ENCODE measurements at regions not wholly inside any gene's neighbourhood (a gene's known extent, or its start where the extent isn't known, plus 50 kb on each side); places are given as distances from the start of the nearest gene placed in this dataset.

DNA sequence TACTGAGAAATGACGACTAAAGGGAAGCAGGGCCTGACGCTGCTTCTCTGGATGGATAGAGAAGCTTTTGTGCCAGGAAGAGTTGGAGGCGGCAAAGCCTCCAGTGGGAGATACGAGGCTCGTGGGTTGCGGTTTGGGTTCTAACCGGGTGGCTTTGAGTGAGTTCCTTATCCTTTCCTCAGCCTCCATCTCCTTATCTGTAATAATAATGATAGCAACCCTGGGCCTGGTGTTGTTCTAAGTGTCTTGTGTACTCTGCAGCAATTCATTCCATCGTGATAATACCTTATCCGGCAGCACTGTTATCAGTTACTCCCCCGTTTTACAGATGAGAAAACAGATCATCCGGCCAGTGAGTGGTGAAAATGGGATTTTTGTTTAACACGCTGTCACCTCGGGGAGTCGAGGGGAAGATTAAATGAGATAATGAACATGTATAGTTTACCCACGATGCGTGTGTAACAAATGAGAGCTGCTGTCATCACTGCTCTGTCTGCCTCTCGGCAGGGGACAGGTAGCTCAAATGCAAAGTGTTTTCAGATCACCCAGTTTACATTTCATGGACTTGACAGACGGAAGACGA is 52.0 kb upstream of the LHX1 start:
- TF ChIP-seq, protein P1, sequence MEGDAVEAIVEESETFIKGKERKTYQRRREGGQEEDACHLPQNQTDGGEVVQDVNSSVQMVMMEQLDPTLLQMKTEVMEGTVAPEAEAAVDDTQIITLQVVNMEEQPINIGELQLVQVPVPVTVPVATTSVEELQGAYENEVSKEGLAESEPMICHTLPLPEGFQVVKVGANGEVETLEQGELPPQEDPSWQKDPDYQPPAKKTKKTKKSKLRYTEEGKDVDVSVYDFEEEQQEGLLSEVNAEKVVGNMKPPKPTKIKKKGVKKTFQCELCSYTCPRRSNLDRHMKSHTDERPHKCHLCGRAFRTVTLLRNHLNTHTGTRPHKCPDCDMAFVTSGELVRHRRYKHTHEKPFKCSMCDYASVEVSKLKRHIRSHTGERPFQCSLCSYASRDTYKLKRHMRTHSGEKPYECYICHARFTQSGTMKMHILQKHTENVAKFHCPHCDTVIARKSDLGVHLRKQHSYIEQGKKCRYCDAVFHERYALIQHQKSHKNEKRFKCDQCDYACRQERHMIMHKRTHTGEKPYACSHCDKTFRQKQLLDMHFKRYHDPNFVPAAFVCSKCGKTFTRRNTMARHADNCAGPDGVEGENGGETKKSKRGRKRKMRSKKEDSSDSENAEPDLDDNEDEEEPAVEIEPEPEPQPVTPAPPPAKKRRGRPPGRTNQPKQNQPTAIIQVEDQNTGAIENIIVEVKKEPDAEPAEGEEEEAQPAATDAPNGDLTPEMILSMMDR (IDR thresholded peaks at IDR 0.05): no peak
- TF ChIP-seq EZH2 (IDR thresholded peaks at IDR 0.05; ENCODE audit: borderline replicate concordance, insufficient read depth, low read depth, low read length, poor library complexity, severe bottlenecking): no peak

All from B cell (primary cell).